ENCODE measurements at regions not wholly inside any gene's neighbourhood (a gene's known extent, or its start where the extent isn't known, plus 50 kb on each side); places are given as distances from the start of the nearest gene placed in this dataset.

DNA sequence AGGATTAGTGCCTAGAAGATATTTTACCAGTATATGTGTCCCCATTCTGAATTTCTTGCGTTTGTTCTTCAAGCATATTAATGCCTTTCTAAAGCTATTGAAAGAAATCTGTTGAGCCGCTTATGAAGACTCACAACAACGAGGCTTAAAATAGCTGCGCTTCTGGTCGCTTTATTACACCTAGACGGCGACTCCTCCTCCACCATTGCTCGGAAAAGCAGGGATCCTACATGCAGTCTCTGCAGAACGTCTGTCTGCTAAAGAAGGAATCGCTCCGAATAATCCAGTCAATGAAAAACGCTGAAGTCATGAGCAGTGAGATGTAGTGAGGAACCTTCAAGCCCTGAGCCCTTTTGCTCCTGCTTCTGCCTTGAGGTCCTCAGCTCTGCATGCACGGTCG lies 94.8 kb upstream of the ZNF516 start:
- H3K9me3 ChIP-seq, result no peaks in the 10 kb centered on the region

DNA sequence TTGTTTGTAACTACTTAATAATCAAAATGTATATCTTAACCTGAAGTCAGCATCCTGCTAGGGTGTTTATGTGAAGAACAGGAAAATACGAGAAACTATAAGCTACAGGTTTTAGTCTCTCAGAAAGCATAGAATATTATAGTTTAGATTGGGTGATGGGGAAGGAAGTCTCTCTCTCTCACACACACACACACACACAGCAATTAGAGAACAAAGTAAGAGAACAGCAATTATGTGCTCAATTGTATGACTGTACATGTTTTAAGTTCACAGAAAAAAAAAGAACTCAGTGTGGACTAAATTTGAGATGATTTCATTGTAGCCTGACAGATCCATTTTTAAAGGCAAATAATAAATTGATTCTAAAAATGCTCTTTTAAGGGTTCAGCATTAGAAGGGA lies 94.3 kb upstream of the ZNF516 start:
- TF ChIP-seq EP300 (IDR thresholded peaks at IDR 0.05) (no peak), POLR2AphosphoS5 (IDR thresholded peaks at IDR 0.05) (no peak), POLR2A (IDR thresholded peaks at IDR 0.05) (no peak)
- TF ChIP-seq, protein P1, sequence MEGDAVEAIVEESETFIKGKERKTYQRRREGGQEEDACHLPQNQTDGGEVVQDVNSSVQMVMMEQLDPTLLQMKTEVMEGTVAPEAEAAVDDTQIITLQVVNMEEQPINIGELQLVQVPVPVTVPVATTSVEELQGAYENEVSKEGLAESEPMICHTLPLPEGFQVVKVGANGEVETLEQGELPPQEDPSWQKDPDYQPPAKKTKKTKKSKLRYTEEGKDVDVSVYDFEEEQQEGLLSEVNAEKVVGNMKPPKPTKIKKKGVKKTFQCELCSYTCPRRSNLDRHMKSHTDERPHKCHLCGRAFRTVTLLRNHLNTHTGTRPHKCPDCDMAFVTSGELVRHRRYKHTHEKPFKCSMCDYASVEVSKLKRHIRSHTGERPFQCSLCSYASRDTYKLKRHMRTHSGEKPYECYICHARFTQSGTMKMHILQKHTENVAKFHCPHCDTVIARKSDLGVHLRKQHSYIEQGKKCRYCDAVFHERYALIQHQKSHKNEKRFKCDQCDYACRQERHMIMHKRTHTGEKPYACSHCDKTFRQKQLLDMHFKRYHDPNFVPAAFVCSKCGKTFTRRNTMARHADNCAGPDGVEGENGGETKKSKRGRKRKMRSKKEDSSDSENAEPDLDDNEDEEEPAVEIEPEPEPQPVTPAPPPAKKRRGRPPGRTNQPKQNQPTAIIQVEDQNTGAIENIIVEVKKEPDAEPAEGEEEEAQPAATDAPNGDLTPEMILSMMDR (IDR thresholded peaks at IDR 0.05), result no peak
- Histone ChIP-seq H3K27ac (no peak overlapping the region), H3K4me3 (peak overlapping the region in 2 of 4 donors; percentile 21 to 30), H3K36me3 (no peaks in the 10 kb centered on the region), H3K4me1 (peaks cover 0 to 6% (median 0%) of the 10 kb centered on the region in 4 donors), H3K9me3 (no peaks in the 10 kb centered on the region), H3K27me3 (peaks cover 0 to 25% (median 3%) of the 10 kb centered on the region in 3 donors)
- intact Hi-C loops (cut with DNase I), result no loop called here
- 18 to 45% methylated on average over 1 of the region's 1 CpG for WGBS, 2 donors
- DNase-seq, result no peak

More for the DNA sequence above, 94.8 kb upstream of the ZNF516 start:
- Histone ChIP-seq H3K4me1 (peaks cover 0 to 6% (median 0%) of the 10 kb centered on the region in 4 donors), H3K27ac (no peak overlapping the region), H3K27me3 (peaks cover 0 to 29% (median 3%) of the 10 kb centered on the region in 3 donors), H3K4me3 (no peak overlapping the region), H3K36me3 (no peaks in the 10 kb centered on the region)
- intact Hi-C loops (cut with DNase I), result no loop called here
- 80 to 88% methylated on average over 14 of the region's 14 CpGs for WGBS, 2 donors
- no peak for DNase-seq
- TF ChIP-seq POLR2A (IDR thresholded peaks at IDR 0.05), result no peak
- TF ChIP-seq, protein P1 (IDR thresholded peaks at IDR 0.05), result no peak
- no peak for TF ChIP-seq EP300 (IDR thresholded peaks at IDR 0.05)
- no peak for TF ChIP-seq POLR2AphosphoS5 (IDR thresholded peaks at IDR 0.05)

DNA sequence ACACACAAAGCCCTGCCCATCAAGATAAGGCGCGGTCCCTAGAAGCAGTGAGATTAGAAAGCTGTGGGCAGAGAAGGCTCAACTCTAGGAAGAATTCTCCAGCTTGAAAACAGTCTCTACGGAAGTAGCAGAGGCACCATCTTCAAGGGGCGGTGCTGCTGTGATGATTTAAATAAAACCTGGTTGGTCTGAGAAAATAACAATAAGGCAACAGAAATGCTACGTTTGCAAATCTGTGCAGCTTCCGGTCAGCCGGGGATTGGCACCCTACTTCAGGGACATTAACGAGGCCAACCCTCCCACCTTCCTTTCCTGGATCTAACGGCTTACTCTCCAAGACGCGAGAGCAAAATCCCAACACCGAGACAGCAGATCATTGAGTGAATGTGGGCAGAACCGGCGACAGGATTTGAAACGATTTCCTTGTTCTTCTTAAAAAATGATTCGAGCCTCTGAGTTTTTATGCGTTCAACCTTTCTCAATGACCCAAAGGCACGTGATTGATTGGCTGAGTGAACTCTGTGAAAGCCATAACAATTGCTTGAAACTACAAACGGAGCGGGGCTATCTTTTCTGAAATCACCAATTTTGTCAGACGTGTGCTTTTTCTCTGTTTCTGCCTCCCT lies 93.7 kb upstream of the ZNF516 start:
- Histone ChIP-seq H3K27me3 (peaks cover 0 to 21% (median under 1%) of the 10 kb centered on the region in 3 donors), H3K9me3 (no peaks in the 10 kb centered on the region), H3K27ac (no peak overlapping the region), H3K4me1 (peaks cover 0 to 6% (median 0%) of the 10 kb centered on the region in 4 donors), H3K36me3 (no peaks in the 10 kb centered on the region), H3K4me3 (peak overlapping the region in 3 of 4 donors; percentile 21 to 30 (median 24))
- intact Hi-C loops (cut with DNase I), result no loop called here
- TF ChIP-seq POLR2A (IDR thresholded peaks at IDR 0.05), result no peak
- TF ChIP-seq, protein P1 (IDR thresholded peaks at IDR 0.05), result no peak
- no peak for TF ChIP-seq EP300 (IDR thresholded peaks at IDR 0.05)
- no peak for TF ChIP-seq POLR2AphosphoS5 (IDR thresholded peaks at IDR 0.05)
- no peak for DNase-seq
- 19 to 28% methylated on average over 21 of the region's 21 CpGs for WGBS, 2 donors

DNA sequence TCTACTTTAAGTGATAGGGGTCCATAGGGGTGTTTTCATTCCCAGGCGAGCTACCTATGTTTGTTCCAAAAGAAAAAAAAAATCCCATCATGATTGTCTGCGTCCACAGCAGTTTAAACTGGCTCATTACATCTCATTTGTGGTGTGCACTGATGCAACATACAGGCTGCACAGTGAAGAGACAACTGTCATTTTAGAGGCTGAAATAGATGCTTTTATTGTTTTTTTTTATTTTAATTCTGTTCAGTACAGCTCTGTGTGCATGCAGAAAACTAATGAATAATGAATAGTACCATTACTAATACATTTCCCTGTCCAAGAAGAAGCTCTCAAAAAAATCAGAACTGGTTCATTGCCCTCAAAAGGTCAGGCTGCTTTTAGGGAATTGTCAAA lies 92.8 kb upstream of the ZNF516 start:
- peaks cover 0 to 6% (median 0%) of the 10 kb centered on the region in 4 donors for H3K4me1 ChIP-seq
- DNase-seq, result no peak
- 75 to 96% methylated on average over 2 of the region's 2 CpGs for WGBS, 2 donors
- H3K9me3 ChIP-seq, result no peaks in the 10 kb centered on the region
- H3K4me3 ChIP-seq, result no peak overlapping the region
- H3K27ac ChIP-seq, result no peak overlapping the region
- TF ChIP-seq EP300 (IDR thresholded peaks at IDR 0.05) (no peak), POLR2AphosphoS5 (IDR thresholded peaks at IDR 0.05) (no peak), POLR2A (IDR thresholded peaks at IDR 0.05) (no peak)
- intact Hi-C loops (cut with DNase I), result no loop called here
- H3K27me3 ChIP-seq, result peaks cover 0 to 21% (median 0%) of the 10 kb centered on the region in 3 donors
- no peaks in the 10 kb centered on the region for H3K36me3 ChIP-seq

DNA sequence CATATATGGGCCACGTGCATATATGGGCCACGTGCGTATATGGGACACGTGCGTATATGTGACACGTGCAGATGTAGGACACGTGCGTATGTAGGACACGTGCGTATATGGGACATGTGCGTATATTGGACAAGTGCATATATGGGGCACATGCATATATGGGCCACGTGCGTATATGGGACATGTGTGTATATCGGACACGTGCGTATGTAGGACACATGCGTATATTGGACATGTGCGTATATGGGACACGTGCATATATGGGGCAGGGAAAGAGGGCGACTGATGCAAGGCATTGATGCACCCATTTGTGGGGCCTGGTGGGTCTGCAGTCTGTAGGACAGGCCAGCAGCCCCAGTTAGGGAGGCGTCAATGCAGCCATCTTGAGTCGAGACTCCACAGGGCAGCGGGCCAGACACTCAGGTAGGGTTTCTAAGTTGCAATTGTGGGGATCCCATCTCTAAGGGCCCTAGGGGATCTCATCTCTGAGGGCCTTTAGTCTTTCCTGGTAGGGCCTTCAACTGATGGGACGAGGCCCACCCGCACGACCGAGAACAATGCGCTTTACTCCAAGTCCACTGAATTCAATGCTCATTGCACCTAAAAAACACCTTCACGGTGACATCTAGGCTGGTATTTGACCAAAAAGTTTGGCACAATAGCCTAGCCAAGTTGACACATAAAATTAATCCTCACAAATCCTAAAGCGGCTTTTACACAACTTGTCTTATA lies 92.3 kb upstream of the ZNF516 start:
- no peak overlapping the region for H3K27ac ChIP-seq
- peaks cover 0 to 6% (median 0%) of the 10 kb centered on the region in 4 donors for H3K4me1 ChIP-seq
- WGBS, 2 donors, result 97% methylated on average over 30 of the region's 30 CpGs
- H3K27me3 ChIP-seq, result peaks cover 0 to 18% (median 0%) of the 10 kb centered on the region in 3 donors
- H3K9me3 ChIP-seq, result no peaks in the 10 kb centered on the region
- TF ChIP-seq POLR2A (IDR thresholded peaks at IDR 0.05) (no peak), EP300 (IDR thresholded peaks at IDR 0.05) (no peak), POLR2AphosphoS5 (IDR thresholded peaks at IDR 0.05) (no peak)
- TF ChIP-seq, protein P1 (IDR thresholded peaks at IDR 0.05), result no peak
- H3K36me3 ChIP-seq, result no peaks in the 10 kb centered on the region
- intact Hi-C loops (cut with DNase I), result no loop called here
- no peak overlapping the region for H3K4me3 ChIP-seq
- DNase-seq, result no peak

Data from sigmoid colon (tissue), 6 donors.